ENCODE measurements at regions not wholly inside any gene's neighbourhood (a gene's known extent, or its start where the extent isn't known, plus 50 kb on each side); places are given as distances from the start of the nearest gene placed in this dataset.

DNA sequence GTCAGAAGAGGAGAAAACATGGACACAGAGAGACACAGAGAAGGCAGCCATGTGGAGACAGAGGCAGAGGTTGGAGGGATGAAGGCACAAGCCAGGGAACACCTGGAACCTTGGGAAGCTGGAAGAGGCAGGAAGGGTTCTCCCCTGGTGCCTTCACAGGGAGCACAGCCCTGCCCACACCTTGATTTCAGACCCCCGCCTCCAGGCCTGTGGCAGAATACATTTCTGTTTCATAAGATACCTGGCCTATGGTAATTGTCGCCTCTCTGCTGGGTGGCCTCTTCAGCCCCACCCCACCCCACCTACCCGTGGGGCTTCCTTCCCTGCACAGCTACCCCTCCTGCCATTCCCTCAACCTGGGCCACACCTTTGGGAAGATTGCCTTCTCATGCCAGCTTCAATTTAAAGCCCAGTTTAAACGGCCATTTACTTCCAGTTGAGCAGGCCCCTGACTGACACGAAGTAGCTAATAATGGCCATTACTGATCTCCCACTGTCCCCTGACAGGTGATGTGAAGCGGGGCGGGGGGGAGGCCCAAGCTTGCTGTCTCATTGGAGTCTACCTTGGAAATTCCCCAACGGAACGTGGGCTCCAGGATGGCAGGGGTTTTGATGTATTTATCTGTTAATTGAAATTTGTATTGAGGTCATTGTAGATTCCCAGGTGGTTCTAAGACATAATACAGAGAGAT lies 291.7 kb upstream of the FOXF1 start:
- TF ChIP-seq, protein P1, sequence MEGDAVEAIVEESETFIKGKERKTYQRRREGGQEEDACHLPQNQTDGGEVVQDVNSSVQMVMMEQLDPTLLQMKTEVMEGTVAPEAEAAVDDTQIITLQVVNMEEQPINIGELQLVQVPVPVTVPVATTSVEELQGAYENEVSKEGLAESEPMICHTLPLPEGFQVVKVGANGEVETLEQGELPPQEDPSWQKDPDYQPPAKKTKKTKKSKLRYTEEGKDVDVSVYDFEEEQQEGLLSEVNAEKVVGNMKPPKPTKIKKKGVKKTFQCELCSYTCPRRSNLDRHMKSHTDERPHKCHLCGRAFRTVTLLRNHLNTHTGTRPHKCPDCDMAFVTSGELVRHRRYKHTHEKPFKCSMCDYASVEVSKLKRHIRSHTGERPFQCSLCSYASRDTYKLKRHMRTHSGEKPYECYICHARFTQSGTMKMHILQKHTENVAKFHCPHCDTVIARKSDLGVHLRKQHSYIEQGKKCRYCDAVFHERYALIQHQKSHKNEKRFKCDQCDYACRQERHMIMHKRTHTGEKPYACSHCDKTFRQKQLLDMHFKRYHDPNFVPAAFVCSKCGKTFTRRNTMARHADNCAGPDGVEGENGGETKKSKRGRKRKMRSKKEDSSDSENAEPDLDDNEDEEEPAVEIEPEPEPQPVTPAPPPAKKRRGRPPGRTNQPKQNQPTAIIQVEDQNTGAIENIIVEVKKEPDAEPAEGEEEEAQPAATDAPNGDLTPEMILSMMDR (conservative IDR thresholded peaks at IDR 0.05): no peak
- no peak for TF ChIP-seq EZH2 (IDR thresholded peaks at IDR 0.05; ENCODE audit: low read depth)

Measured in PC-9 (cell line).